Fibroblast of pulmonary artery (primary cell): ENCODE measurements at regions not wholly inside any gene's neighbourhood (a gene's known extent, or its start where the extent isn't known, plus 50 kb on each side); places are given as distances from the start of the nearest gene placed in this dataset.

Experiments
- DNase-seq: peaks from one replicate; pipeline ENCODE4 v3.0.0-alpha.2; 2010; ENCODE audit warnings: low read depth
- H3K4me3 ChIP-seq: replicated peaks from 2 replicates; pipeline ENCODE4 v1.5.1; 2011; ENCODE audit warnings: low read depth, mild to moderate bottlenecking, control low read depth, low read length, moderate library complexity
- TF ChIP-seq, protein P1 (sequence below): IDR thresholded peaks from 2 replicates; pipeline ENCODE4 v1.5.1; 2011; ENCODE audit warnings: mild to moderate bottlenecking, control low read depth, low read length, inconsistent platforms; ENCODE audit errors: missing control alignments

DNA sequence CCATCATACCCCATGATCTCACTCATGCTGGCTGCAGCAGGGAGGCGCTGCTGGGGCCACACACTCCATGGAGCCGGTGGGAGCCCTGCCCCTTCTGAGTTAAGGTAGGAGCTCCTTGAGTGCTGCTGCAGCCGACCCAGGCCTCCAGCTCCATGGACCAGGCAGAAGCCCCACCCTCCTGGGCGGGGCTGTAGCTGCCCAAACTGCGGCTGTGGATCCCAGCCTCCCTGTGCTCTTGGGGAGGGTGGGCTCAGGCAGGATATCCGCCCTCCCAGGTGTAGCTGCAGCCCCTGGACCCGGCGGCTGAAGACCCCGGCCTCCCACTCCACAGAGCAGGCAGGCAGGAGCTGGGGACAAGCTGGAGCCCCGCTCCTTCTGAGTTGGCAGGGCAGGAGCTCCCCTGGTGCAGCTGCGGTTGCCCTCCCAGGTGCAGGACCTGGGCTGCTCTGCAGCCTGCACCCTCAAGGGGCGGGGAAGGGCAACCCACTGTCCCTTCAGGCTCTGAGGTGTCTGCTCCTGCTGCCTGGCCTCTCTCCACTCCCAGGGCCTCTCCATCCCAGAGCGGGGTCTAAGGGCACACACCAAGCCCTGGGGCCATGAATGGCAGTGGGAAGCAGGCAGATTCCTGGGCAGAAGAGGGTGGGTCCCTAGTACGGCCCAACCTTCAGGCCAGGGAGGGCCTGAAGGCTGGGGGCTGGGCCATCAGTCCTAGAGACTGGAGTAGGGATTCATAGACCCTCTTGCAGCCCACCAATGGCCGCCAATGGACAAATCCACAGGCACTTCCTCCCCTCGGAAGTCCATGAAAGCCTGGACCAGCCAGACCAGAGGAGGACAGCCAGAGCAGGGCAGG is 466.1 kb downstream of the DTHD1 start:
- H3K4me3 ChIP-seq, result no peak overlapping the region
- no peak for DNase-seq

DNA sequence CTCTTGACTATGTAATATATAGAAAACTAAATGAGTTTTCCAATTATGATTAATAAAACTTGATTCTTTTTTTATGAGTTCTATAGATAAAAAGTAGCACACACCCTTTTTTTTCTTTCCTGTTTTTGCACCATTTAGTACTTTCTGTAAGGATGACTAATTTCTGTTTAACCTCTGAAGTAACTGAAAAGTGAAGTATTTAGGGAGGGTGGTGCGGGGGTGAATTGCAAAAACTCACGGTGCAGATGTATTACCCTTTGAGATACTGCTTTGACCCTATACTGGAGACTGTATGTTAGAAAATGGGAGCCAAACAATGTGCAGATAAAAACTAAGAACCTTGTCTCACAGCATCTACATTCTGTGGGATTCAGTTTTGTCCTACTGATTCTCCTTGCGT is 471.6 kb downstream of the DTHD1 start:
- no peak for DNase-seq
- H3K4me3 ChIP-seq, result no peak overlapping the region
- TF ChIP-seq, protein P1, sequence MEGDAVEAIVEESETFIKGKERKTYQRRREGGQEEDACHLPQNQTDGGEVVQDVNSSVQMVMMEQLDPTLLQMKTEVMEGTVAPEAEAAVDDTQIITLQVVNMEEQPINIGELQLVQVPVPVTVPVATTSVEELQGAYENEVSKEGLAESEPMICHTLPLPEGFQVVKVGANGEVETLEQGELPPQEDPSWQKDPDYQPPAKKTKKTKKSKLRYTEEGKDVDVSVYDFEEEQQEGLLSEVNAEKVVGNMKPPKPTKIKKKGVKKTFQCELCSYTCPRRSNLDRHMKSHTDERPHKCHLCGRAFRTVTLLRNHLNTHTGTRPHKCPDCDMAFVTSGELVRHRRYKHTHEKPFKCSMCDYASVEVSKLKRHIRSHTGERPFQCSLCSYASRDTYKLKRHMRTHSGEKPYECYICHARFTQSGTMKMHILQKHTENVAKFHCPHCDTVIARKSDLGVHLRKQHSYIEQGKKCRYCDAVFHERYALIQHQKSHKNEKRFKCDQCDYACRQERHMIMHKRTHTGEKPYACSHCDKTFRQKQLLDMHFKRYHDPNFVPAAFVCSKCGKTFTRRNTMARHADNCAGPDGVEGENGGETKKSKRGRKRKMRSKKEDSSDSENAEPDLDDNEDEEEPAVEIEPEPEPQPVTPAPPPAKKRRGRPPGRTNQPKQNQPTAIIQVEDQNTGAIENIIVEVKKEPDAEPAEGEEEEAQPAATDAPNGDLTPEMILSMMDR, result no peak

More for the DNA sequence above, 466.1 kb downstream of the DTHD1 start:
- TF ChIP-seq, protein P1, result no peak

DNA sequence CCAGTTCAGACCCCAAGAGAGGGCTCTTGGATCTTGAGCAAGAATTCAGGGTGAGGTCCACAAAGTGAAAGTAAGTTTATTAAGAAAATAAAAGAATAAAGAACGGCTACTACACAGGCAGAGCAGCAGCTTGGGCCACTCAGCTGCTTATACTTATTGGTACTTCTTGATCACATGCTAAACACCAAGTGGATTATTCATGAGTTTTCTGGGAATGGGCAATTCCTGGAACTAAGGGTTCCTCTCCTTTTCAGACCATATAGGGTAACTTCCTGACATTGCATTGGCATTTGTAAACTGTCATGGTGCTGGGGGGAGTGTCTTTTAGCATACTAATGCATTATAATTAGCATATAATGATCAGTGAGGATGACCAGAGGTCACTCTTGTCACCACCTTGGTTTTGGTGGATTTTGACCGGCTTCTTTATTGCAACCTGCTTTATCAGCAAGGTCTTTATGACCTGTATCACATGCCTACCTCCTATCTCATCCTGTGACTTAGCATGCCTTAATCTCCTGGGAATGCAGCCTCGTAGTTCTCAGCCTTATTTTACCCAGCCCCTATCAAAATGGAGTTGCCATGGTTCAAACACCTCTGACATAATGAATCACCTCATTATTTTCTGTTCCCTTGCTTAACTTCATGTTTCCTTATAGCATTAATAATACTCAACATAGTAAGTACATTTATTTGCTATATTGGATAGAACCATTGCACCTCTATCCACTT is 476.3 kb downstream of the DTHD1 start:
- H3K4me3 ChIP-seq, result no peak overlapping the region
- no peak for DNase-seq
- TF ChIP-seq, protein P1, result no peak

DNA sequence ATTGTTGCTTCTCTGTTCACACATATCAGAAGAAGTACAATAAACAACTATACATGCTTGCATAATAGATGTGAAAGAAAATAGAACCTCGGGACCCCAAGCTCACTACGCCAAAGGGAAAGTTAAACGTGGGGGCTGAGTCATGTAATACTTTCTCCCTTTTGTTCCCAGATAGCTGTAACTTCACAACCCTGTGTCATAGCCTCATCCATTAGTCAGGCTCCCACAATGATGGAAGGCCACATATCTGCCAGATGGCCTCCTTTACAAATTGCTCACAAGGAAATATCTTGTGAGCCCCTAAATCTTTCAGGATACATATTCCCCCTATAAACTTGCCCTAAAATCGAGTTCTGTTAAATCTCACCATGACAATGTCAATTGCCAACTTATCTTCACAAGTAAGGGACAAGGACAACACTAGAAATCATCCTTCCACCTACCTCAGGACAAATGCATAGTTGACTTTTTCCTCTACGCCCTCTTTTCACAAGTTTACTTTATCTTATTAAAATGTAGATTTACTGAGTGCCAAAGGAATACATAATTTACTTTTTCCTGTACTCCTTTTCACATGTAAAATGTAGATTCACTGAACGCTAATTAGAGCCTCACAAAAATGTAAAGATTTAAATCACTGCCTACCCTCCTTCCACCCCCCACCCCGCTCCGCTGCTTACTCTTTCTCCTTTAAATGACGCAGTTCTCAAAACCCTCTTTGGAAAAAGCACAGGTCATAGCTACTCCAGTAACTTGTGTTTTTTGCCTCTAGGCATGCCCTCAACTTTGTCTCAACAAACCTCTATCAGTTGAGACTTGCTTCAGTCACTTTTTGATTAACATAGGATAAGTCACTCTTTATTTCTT is 477.1 kb downstream of the DTHD1 start:
- no peak overlapping the region for H3K4me3 ChIP-seq
- peak; percentile 1 for DNase-seq
- TF ChIP-seq, protein P1, result no peak

DNA sequence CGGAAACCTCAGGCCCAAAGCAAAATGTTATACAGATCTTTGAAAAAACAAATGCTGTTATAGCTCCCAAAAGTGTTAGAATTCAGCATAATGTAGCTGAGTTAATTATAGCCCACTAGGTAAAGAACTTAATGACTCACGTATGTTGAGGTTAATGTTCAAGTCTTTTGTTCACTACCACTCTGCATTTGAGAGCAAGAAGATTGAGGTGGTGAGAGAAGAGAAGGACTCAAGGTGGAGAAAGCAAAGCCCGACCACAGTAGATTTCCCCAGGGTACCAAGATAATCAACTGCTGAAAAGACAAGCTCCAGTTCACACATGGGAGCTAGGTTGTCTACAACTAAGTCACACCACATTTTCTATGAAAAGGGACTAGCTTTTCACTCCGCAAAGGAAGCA is 480.2 kb downstream of the DTHD1 start:
- H3K4me3 ChIP-seq, result no peak overlapping the region

DNA sequence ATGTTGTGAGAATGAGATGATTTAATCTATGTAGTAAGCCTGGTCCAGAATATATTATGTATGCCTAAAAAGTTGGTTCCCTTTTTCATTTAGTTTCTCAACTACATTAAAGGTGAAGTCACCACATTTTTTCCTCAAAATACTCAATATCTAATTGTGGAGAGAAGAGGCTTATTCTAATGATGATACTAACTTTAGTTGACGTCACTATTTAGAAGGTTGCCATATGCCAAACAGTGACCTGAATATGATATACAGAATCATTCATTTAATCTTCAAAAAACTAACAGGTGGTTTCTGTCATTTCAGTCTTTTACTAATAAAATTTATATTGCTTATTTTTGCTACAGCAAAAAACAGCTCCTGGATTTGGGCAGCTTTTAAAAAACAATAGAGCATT is 480.7 kb upstream of the NWD2 start:
- TF ChIP-seq, protein P1, result no peak
- DNase-seq, result no peak
- H3K4me3 ChIP-seq, result no peak overlapping the region

More for the DNA sequence above, 480.2 kb downstream of the DTHD1 start:
- DNase-seq, result no peak
- TF ChIP-seq, protein P1, result no peak
